ENCODE measurements at regions not wholly inside any gene's neighbourhood (a gene's known extent, or its start where the extent isn't known, plus 50 kb on each side); places are given as distances from the start of the nearest gene placed in this dataset.

DNA sequence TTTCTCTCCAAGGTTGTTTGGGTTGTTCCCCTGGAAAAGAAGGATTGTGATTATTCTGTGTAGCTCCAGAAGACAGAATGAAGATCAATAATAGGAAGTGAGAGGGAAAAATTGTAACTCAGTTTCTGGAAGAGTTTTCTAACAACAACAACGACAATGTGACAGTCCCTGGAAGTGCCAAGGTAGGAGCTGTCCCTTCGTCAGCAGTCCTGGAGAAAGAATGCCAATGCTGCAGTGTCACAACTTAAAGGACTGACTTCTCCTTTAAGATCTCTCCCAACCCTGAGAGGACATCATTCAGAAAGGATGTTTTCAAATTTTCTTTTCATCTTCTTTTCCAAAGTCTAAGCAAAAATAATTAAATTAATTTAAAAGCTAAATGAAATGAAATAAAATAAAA, 136.4 kb upstream of the GAP43 start:
- no peaks in the 10 kb centered on the region for H3K36me3 ChIP-seq
- DNase-seq (no peak), ATAC-seq (no peak)
- H3K27ac ChIP-seq, result no peak overlapping the region
- H3K4me1 ChIP-seq, result no peaks in the 10 kb centered on the region
- intact Hi-C loops (cut with DNase I), result no loop called here
- H3K27me3 ChIP-seq (ENCODE audit: low read depth), result no peaks in the 10 kb centered on the region
- TF ChIP-seq CTCF (IDR thresholded peaks at IDR 0.05), result no peak
- no peaks in the 10 kb centered on the region for H3K9me3 ChIP-seq
- no peak overlapping the region for H3K4me3 ChIP-seq

DNA sequence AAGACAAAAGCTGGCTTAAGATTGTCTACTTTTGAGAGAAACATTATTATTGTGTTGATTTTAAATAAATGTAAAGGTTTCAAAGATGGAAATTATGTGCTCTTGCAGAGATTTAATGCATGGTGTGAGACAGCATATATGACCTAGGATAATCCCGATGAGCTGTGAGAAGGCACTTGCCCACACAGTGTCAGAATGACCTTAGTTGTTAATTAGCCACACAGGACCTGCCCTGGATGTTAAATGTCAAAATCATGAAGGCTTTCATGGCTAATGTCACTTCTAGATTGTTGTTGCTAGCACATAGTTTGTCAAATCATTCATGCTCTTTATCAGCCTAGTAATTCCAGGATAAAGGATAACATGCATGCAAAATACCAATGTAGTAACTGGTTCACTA, 135.3 kb upstream of the GAP43 start:
- H3K4me3 ChIP-seq, result no peak overlapping the region
- H3K9me3 ChIP-seq, result no peaks in the 10 kb centered on the region
- no peaks in the 10 kb centered on the region for H3K36me3 ChIP-seq
- no peak for TF ChIP-seq CTCF (IDR thresholded peaks at IDR 0.05)
- DNase-seq, result no peak
- H3K4me1 ChIP-seq, result no peaks in the 10 kb centered on the region
- ATAC-seq, result no peak
- H3K27me3 ChIP-seq (ENCODE audit: low read depth), result no peaks in the 10 kb centered on the region
- H3K27ac ChIP-seq, result no peak overlapping the region
- intact Hi-C loops (cut with DNase I), result no loop called here

DNA sequence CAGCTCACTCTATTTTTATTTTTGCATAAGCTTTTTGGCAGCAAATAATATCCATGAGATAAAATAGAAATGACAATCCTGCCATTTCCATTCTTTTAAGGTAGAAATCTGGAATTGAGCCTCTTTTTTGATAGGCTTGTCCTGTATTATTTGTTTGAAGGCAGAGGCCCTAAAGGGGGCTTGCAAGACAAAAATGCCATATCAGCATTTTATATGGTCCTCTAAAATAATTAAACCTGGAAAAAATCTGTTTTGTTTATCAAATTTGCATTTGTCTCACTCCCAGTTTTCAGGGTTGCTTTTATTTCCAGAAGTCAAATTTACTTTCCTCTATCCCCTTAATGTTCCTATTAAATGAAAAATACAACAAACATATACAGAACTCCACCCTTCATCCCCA, 134.9 kb upstream of the GAP43 start:
- TF ChIP-seq CTCF (IDR thresholded peaks at IDR 0.05), result no peak
- Histone ChIP-seq H3K27me3 (ENCODE audit: low read depth) (no peaks in the 10 kb centered on the region), H3K4me3 (no peak overlapping the region), H3K36me3 (no peaks in the 10 kb centered on the region), H3K9me3 (no peaks in the 10 kb centered on the region), H3K4me1 (no peaks in the 10 kb centered on the region), H3K27ac (no peak overlapping the region)
- ATAC-seq (no peak), DNase-seq (no peak)
- intact Hi-C loops (cut with DNase I), result no loop called here

GRCh38 chr3:115494826-115495225, 128.5 kb upstream of the GAP43 start:
- no peaks in the 10 kb centered on the region for H3K27me3 ChIP-seq (ENCODE audit: low read depth)
- H3K4me1 ChIP-seq, result no peaks in the 10 kb centered on the region
- no peaks in the 10 kb centered on the region for H3K9me3 ChIP-seq
- no peak overlapping the region for H3K27ac ChIP-seq
- H3K4me3 ChIP-seq, result no peak overlapping the region
- DNase-seq, result no peak
- TF ChIP-seq CTCF (IDR thresholded peaks at IDR 0.05), result no peak
- intact Hi-C loops (cut with DNase I), result no loop called here
- H3K36me3 ChIP-seq, result no peaks in the 10 kb centered on the region
- no peak for ATAC-seq

- TF ChIP-seq CTCF (IDR thresholded peaks at IDR 0.05), result no peak
- DNase-seq, result no peak
- no peak for ATAC-seq
- Histone ChIP-seq H3K27me3 (ENCODE audit: low read depth) (no peaks in the 10 kb centered on the region), H3K4me1 (no peaks in the 10 kb centered on the region), H3K27ac (no peak overlapping the region), H3K36me3 (no peaks in the 10 kb centered on the region), H3K4me3 (no peak overlapping the region), H3K9me3 (no peaks in the 10 kb centered on the region)
- intact Hi-C loops (cut with DNase I), result no loop called here
Observed at GRCh38 chr3:115498421-115498820, 124.9 kb upstream of the GAP43 start.

DNA sequence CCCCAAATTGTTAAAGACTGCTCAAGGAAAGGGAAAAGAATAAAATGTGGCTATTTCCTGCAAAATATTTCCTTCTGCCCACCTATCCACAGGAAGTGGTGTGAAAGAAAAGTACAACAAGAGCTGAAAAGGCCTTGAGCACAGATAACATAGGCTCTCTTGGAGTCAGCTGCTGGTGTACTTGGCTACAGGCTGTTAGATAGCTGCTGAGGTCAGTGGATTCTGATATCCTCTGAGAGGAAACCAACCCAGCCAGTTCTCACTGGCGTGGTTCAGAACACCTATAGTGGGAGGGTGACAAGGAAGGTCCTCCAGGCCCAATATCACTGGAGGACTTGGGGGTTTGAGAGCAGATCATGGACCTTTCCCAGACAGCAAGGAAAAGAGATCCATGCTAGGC, 124.4 kb upstream of the GAP43 start:
- H3K4me3 ChIP-seq, result no peak overlapping the region
- ATAC-seq (no peak), DNase-seq (no peak)
- TF ChIP-seq CTCF (IDR thresholded peaks at IDR 0.05), result no peak
- intact Hi-C loops (cut with DNase I), result no loop called here
- no peak overlapping the region for H3K27ac ChIP-seq
- no peaks in the 10 kb centered on the region for H3K9me3 ChIP-seq
- no peaks in the 10 kb centered on the region for H3K36me3 ChIP-seq
- no peaks in the 10 kb centered on the region for H3K4me1 ChIP-seq
- no peaks in the 10 kb centered on the region for H3K27me3 ChIP-seq (ENCODE audit: low read depth)

Data from lower lobe of right lung (tissue), 2 donors.